GM21360 (cell line): ENCODE measurements at regions not wholly inside any gene's neighbourhood (a gene's known extent, or its start where the extent isn't known, plus 50 kb on each side); places are given as distances from the start of the nearest gene placed in this dataset.

Source experiments
- ATAC-seq: cut with Tn5 transposase; IDR thresholded peaks from one replicate; pipeline ENCODE4 v1.9.1; 2021; ENCODE audit warnings: mild to moderate bottlenecking, moderate library complexity; ENCODE audit not compliant: unreplicated experiment

DNA sequence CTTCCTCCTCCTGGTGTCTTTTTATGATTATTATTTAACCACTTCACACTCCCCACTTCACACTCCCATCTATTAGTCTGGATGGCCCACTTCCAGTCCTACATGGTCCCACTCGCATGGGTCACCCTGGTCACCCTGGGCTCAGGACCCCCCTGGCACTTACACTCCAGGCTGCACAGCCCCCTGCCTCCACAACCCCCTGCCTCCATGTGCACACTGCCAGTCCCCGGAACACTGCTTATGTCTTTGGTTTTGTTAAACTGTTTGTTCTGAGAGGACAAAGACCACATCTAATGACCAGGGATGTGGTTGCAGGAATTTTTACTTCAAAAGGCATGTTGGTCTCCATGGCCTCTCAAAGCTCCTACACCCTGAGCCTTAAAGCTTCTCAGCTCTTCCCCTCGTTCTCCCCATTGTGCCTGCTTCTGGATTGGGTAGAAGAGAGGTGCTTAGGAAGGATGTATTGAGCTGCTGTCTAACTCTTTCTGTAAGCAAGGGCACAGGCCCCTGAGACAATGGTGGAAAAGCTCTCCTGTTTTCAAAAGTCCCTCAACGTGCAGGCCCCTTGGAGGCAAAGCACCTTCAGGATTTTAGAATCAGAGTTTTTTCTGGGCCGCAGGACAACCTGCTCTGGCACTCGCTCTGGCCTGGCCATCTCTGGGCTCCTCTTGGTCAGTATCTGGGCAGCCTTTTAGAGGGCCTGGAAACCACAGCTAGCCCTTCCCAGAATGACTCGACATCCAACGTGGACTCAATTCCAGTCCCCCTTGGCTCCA is 150.0 kb upstream of the HAAO start:
- ATAC-seq, result no peak

- ATAC-seq, result no peak
Observed at GRCh38 chr2:42941633-42942176, 149.3 kb upstream of the HAAO start.

- ATAC-seq, result no peak
Observed at GRCh38 chr2:42939411-42940206, 147.2 kb upstream of the HAAO start.

GRCh38 chr2:42938671-42939370 is 146.4 kb upstream of the HAAO start:
- no peak for ATAC-seq

DNA sequence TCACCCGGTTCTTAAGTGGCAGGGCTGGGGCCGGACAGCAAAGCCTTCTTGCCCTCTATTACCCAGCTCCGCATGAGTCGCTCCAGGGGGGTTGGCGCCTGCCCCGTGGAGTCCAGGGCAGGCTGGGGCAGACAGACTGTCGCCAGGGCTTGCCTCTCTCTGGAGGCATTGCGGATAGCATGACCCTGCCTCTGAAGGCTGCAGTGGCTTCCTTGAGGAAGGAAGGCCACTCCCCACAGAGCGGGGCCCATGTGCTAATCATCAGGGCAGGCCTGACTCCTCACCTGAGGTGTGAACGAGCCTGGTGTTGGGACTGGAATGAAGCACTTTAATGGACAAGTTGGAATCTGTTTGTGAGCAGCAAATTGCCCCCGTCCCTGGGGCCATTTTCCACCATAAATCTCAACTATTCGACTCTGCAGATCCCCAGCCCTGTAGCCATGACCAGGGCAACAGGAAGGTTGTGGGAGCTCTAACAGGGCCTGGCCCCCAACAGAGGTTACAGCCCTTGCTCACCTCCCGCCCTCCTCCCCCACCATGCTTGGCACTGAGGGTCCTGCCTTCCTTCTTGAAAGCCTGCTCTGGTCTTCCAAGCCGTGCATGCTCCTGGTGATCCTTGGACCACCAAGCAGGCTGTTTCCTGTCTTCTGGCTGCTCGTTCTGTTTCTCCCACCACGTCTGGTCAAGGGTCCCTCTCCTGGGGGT is 144.9 kb upstream of the HAAO start:
- no peak for ATAC-seq

DNA sequence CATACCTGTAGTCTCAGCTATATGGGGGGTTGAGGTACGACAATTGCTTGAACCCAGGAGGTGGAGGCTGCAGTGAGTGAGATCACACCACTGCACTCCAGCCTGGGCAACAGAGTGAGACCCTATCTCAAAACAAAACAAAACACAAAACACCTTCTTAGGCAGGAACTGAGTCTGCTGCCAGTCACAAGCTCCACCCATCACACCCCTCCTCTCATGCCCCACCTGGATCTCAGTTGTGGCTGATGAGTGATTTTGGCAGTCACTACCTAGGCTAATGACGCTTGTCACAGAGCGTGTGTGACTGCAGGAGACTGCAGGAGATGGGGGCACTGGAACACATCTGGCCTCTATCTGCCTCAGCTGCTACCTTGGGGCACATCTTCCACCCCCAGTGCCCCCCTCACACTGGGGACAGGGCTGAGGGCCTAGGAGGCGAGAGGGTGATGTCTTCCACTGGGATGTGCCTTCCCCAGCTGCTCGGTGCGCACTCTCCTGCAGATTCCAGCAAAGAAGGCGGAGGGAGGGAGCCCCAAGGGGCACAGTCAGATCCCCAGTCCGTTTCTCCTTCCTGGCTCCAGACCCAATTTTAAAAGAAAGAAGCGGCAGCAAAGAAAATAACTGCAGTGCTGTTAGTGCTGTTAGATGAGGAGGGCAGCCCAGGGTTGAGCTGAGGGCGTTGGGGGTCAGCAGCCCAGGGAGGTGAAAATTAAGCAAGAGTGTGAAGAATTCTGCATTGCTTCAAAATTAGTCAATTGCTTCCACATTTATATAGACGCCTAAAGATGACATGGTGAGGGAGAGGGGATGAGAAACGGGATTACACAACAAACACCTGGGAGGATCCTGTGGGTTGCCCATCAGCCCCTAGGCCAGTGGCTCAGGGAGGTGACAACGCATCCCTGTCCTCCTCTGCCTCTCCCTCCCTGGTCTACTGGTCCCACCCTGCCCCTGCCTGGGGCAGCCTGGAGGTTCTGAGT is 143.6 kb upstream of the HAAO start:
- no peak for ATAC-seq

DNA sequence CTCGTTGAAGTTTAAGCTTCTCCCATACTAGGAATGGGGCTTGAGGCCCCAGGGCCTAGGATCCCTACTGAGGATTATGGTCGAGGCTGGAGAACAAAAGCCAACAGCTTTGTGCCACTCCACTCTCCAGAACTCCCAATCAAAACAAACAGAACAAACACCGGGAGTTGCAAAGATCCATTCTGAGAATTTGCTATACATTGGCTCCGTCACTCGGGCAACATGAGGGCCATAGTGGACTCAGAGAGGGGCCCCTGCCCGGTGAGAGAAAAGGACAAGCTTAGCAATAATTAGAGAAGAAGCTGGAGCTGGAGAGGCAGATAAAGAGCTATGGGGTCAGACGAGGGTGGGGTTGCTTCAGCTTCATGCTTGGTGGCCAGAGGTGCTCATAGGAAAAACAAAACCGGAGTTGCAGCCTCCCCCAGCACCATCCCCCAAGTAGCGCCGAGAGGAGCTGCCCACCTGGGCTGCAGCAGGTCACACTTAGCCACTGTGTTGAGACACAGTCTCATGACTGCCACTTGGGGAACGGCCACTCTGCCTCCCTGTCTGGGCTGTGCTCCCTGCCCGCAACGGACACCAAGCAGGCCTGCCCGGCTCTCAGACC is 142.3 kb upstream of the HAAO start:
- no peak for ATAC-seq

DNA sequence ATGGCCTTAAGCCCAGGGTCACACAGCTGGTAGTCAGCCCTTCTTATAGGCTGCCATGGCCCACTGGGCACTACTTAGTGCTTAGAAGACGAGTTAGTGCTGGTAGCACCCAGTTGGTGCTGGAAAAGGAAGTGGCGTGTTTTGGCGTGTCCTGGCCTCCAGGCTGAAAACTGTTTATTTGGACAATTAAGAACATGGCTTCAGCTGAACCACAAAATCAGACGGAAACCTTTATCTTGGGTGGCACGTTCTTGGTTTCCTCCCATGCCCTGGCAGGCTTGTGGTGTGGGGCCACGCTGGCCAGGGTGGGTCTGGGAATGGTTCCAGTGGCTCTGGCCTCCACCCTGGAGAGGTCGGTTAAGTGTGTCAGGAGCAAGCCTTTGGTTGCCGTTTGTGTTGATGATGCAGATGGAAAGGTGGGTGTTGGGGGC is 141.5 kb upstream of the HAAO start:
- ATAC-seq, result no peak

DNA sequence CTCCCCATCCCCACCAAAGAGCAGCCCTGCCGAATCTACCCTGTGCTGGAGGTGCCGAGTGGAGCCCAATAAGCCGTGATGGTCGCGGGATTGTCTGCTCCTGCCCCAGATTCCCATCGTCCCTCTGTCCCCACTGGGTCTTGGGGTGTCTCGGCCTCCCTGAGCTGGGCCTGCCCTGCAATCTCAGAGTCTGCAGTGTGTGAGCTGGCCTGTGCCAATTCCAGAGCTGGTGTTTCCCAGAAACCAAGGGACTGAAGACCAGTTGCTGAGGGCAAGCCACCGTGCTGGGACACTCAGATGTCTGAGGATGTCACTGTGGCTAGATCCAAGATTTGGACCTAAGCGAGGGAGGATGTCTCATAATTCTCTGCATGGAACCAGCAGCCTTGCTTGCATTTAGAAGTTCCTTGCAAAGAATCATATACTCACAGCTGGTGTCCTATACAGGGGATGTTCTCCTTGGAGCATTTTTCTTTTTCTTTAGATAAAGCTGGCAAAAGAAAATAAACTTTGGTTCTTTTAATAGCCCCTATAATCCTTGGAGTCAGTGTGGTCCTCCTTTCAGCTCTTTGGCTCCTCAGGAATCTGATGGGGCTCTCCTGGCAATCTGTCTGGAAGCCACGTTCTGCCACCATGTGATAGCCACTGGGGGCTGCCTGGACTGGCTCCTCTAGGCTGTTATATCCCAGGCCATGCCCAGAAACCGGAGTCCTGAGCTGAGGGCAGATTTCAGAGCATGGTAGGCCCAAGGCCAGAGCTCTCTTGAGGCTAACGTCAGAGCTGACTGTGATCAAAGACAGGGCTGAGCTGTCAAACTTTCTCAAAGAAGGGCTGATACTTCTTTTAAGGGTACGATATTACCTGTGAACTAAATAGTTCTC is 140.1 kb upstream of the HAAO start:
- no peak for ATAC-seq

GRCh38 chr2:42931818-42932195 is 139.4 kb upstream of the HAAO start:
- no peak for ATAC-seq

GRCh38 chr2:42931146-42931817 is 138.9 kb upstream of the HAAO start:
- ATAC-seq, result no peak

DNA sequence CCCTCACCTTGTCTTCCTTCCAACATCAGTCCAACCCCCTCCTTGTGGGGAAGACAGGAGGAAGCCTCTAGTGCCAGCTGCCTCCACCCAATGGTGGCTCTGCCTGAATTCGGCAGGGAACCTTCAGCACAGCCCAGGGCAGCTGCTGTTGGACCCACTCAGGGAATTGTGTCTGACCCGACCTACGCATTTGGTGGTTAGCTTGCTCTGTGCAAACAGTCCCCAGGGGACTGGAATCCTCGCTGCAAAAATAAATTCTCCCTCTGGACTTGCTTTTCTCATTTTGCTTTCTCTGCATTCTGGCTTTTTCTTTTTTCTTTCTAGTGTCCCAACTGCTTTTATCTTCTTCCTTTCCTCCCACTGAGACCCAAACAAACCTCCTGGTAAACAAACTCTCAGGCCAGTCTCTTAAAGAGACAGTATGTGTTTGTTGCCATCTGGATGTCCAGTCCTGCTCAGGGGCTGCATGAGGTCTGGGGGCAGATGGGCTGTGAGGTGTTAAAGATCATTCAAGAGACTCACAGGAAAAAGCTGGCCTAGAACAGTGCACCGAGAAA is 137.7 kb upstream of the HAAO start:
- no peak for ATAC-seq

DNA sequence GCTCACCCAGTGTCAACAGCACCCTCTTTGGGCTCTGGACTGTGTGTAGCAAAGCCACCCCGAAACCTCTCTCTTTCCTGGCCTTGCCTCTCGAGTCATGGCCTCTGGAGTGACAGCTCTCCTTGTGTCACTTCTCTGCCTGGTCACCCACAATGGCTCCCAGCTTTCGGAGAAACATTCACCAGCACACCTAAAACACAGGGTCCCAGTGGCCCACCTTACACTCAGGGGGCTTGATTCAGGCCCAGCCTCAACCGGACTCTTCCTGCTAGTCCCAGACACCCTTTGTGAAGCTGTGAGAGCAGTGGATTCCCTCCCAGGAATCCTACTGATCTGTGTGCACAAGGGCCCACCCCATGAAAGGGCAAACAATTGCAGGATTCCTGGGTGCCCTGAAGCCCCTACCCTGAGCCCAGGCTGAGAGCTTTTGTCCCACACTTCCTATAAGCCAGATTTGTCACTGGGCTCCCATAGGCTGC is 137.2 kb upstream of the HAAO start:
- no peak for ATAC-seq

- no peak for ATAC-seq
Observed at GRCh38 chr2:42928692-42929545, 136.5 kb upstream of the HAAO start.

- ATAC-seq, result no peak
Observed at GRCh38 chr2:42928161-42928691, 135.8 kb upstream of the HAAO start.
